ENCODE measurements at regions not wholly inside any gene's neighbourhood (a gene's known extent, or its start where the extent isn't known, plus 50 kb on each side); places are given as distances from the start of the nearest gene placed in this dataset.

DNA sequence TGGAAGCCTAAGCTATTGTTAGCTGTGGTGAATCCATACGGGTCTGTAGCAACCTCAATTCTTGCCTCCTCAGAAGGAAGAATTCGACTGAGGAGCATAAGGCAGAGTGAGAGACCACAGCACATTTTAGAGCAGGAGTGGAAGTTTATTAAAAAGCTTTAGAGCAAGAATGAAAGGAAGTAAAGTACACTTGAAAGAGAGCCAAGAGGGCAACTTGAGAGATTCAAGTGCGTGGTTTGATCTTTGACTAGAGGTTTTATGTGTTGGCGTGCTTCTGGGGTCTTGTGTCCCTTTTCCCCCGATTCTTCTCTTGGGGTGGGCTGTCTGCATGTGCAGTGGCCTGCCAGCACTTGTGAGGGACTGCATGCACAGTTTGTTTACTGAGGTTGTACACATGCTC is 880.6 kb upstream of the INTU start:
- peaks cover 0 to 1% of the 10 kb centered on the region in 2 donors for H3K4me1 ChIP-seq (ENCODE audit: control insufficient read depth in 1 of 2, insufficient read depth in 2 of 2, low read length in 2 of 2)
- no peak for ATAC-seq (ENCODE audit: low FRiP score)

DNA sequence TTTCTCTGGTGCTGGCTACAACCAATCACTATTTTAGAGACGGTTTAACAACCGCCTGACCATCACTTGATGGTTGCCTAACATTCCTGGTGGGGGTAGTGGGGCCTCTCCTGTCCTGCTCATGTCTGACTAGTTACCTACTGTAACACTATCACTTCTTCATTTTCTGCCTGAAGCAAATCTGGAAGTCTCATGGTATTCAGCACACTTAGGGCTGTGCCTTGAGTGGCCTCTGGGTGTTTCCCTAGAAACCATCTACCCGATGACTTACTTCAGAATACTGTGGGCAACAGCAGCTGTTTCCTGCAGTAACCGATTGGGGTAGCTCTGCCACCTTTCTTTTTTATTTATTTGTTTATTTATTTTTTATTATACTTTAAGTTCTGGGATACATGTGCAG is 880.1 kb upstream of the INTU start:
- Histone ChIP-seq H3K36me3 (ENCODE audit: control insufficient read depth in 1 of 2, insufficient read depth in 2 of 2, low read length in 1 of 2) (no peaks in the 10 kb centered on the region), H3K4me3 (ENCODE audit: low read length in 2 of 2) (no peak overlapping the region), H3K27me3 (ENCODE audit: control insufficient read depth in 1 of 2, insufficient read depth in 2 of 2, low read length in 1 of 2) (no peaks in the 10 kb centered on the region), H3K9me3 (ENCODE audit: control insufficient read depth, low read length) (no peaks in the 10 kb centered on the region), H3K4me1 (ENCODE audit: control insufficient read depth in 1 of 2, insufficient read depth in 2 of 2, low read length in 2 of 2) (peaks cover 0 to 1% of the 10 kb centered on the region in 2 donors), H3K27ac (ENCODE audit: low read depth in 1 of 2, low read length in 2 of 2) (no peak overlapping the region)
- WGBS, 2 donors, result 96% methylated on average over 4 of the region's 4 CpGs
- ATAC-seq (ENCODE audit: low FRiP score) (no peak), DNase-seq (no peak)
- intact Hi-C loops (cut with DNase I), result no loop called here

More for the DNA sequence above, 880.6 kb upstream of the INTU start:
- no peaks in the 10 kb centered on the region for H3K9me3 ChIP-seq (ENCODE audit: control insufficient read depth, low read length)
- intact Hi-C loops (cut with DNase I), result no loop called here
- WGBS, 2 donors, result 83 to 89% methylated on average over 5 of the region's 5 CpGs
- H3K27ac ChIP-seq (ENCODE audit: low read depth in 1 of 2, low read length in 2 of 2), result no peak overlapping the region
- no peaks in the 10 kb centered on the region for H3K36me3 ChIP-seq (ENCODE audit: control insufficient read depth in 1 of 2, insufficient read depth in 2 of 2, low read length in 1 of 2)
- H3K4me3 ChIP-seq (ENCODE audit: low read length in 2 of 2), result no peak overlapping the region
- H3K27me3 ChIP-seq (ENCODE audit: control insufficient read depth in 1 of 2, insufficient read depth in 2 of 2, low read length in 1 of 2), result no peaks in the 10 kb centered on the region
- DNase-seq, result no peak

DNA sequence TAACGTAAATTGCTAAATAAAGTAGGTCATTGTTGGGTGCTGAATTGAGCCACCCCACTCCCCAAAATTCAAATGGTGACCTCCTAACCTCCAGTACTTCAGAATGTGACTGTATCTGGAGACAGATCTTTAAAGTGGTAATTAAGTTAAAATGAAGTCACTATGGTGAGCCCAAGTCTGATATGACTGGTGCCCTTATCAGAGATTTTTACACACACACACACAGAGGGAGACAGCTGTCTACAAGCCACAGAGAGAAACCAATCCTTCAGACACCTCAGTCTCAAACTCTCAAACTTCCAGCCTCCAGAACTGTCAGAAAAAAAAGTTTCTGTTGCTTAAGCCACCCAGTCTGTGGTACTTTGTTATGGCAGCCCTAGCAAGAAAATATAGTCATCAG is 879.2 kb upstream of the INTU start:
- H3K4me1 ChIP-seq (ENCODE audit: control insufficient read depth in 1 of 2, insufficient read depth in 2 of 2, low read length in 2 of 2), result peaks cover 0 to 1% of the 10 kb centered on the region in 2 donors
- H3K27me3 ChIP-seq (ENCODE audit: control insufficient read depth in 1 of 2, insufficient read depth in 2 of 2, low read length in 1 of 2), result no peaks in the 10 kb centered on the region
- no peaks in the 10 kb centered on the region for H3K36me3 ChIP-seq (ENCODE audit: control insufficient read depth in 1 of 2, insufficient read depth in 2 of 2, low read length in 1 of 2)
- DNase-seq (no peak), ATAC-seq (ENCODE audit: low FRiP score) (no peak)
- intact Hi-C loops (cut with DNase I), result no loop called here
- 85 to 88% methylated on average over 1 of the region's 1 CpG for WGBS, 2 donors
- no peak overlapping the region for H3K4me3 ChIP-seq (ENCODE audit: low read length in 2 of 2)
- H3K9me3 ChIP-seq (ENCODE audit: control insufficient read depth, low read length), result no peaks in the 10 kb centered on the region
- H3K27ac ChIP-seq (ENCODE audit: low read depth in 1 of 2, low read length in 2 of 2), result no peak overlapping the region

DNA sequence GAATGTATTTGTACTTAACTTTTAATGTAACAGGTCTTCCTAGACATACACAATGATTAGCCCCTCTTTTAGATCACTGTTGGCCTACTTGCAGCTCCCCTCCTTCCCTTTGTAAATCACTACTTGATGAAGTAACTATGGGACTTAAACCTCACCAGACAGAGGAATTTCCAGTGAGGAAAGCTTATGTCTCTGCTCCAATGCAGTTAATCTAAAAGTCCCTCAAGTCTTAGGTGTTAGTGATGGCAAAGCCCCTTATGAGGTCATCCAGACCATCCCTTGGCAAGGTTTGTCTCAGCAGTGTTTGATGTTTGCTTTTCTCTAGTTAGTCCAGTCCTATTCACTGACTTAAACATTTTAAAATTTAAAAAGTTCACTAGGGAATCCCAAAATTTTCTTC is 877.3 kb upstream of the INTU start:
- ATAC-seq (ENCODE audit: low FRiP score) (no peak), DNase-seq (no peak)
- Histone ChIP-seq H3K4me3 (ENCODE audit: low read length in 2 of 2) (no peak overlapping the region), H3K9me3 (ENCODE audit: control insufficient read depth, low read length) (no peaks in the 10 kb centered on the region), H3K36me3 (ENCODE audit: control insufficient read depth in 1 of 2, insufficient read depth in 2 of 2, low read length in 1 of 2) (no peaks in the 10 kb centered on the region), H3K27ac (ENCODE audit: low read depth in 1 of 2, low read length in 2 of 2) (no peak overlapping the region), H3K4me1 (ENCODE audit: control insufficient read depth in 1 of 2, insufficient read depth in 2 of 2, low read length in 2 of 2) (peaks cover 0 to 1% of the 10 kb centered on the region in 2 donors), H3K27me3 (ENCODE audit: control insufficient read depth in 1 of 2, insufficient read depth in 2 of 2, low read length in 1 of 2) (no peaks in the 10 kb centered on the region)
- intact Hi-C loops (cut with DNase I), result no loop called here

DNA sequence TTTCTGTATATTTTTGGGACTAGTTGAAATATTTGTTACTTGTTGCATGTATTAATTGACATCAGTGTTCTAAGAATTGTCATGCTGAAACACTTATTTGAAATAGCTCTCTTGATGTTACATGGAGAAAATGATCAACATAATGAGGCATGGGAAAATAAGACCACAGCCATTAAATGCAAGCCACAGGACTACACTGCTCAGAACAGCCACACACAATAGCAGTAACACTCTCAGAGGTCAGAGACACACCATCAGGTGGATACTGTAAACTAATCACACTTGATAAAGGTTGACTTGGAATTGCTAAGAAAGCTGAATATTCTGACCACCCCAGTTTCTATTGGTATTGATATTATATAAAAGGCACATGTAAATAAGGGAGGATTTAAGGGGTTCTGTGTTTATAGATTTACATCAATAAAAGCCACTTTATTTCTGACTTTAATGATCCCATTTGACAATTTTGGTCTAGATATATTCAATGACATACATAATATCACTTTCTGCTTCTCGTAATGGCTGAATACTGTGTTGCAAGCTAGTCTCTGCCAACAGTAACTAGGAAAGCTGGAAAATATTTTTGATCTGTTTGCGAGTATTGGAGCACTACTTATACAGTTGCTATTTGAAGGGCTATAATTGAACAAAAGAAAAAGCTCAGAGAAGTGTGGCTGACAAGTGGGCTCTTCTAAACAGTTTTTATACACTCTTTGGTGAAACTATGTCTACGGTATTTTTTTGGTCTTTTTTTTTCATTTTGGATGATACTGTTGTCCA is 876.5 kb upstream of the INTU start:
- no peaks in the 10 kb centered on the region for H3K36me3 ChIP-seq (ENCODE audit: control insufficient read depth in 1 of 2, insufficient read depth in 2 of 2, low read length in 1 of 2)
- no peak overlapping the region for H3K27ac ChIP-seq (ENCODE audit: low read depth in 1 of 2, low read length in 2 of 2)
- intact Hi-C loops (cut with DNase I), result no loop called here
- no peak for ATAC-seq (ENCODE audit: low FRiP score)
- DNase-seq, result no peak
- no peak overlapping the region for H3K4me3 ChIP-seq (ENCODE audit: low read length in 2 of 2)
- 34 to 37% methylated on average over 3 of the region's 3 CpGs for WGBS, 2 donors
- H3K9me3 ChIP-seq (ENCODE audit: control insufficient read depth, low read length), result no peaks in the 10 kb centered on the region
- H3K4me1 ChIP-seq (ENCODE audit: control insufficient read depth in 1 of 2, insufficient read depth in 2 of 2, low read length in 2 of 2), result peaks cover 0 to 1% of the 10 kb centered on the region in 2 donors
- no peaks in the 10 kb centered on the region for H3K27me3 ChIP-seq (ENCODE audit: control insufficient read depth in 1 of 2, insufficient read depth in 2 of 2, low read length in 1 of 2)

- ATAC-seq (ENCODE audit: low FRiP score), result no peak
- intact Hi-C loops (cut with DNase I), result no loop called here
- peaks cover 0 to 1% of the 10 kb centered on the region in 2 donors for H3K4me1 ChIP-seq (ENCODE audit: control insufficient read depth in 1 of 2, insufficient read depth in 2 of 2, low read length in 2 of 2)
- no peaks in the 10 kb centered on the region for H3K9me3 ChIP-seq (ENCODE audit: control insufficient read depth, low read length)
- WGBS, 2 donors, result 98 to 100% methylated on average over 1 of the region's 1 CpG
- H3K27ac ChIP-seq (ENCODE audit: low read depth in 1 of 2, low read length in 2 of 2), result no peak overlapping the region
- DNase-seq, result no peak
- no peaks in the 10 kb centered on the region for H3K27me3 ChIP-seq (ENCODE audit: control insufficient read depth in 1 of 2, insufficient read depth in 2 of 2, low read length in 1 of 2)
- no peaks in the 10 kb centered on the region for H3K36me3 ChIP-seq (ENCODE audit: control insufficient read depth in 1 of 2, insufficient read depth in 2 of 2, low read length in 1 of 2)
- H3K4me3 ChIP-seq (ENCODE audit: low read length in 2 of 2), result no peak overlapping the region
Measured at GRCh38 chr4:126757219-126757618, 875.5 kb upstream of the INTU start.

DNA sequence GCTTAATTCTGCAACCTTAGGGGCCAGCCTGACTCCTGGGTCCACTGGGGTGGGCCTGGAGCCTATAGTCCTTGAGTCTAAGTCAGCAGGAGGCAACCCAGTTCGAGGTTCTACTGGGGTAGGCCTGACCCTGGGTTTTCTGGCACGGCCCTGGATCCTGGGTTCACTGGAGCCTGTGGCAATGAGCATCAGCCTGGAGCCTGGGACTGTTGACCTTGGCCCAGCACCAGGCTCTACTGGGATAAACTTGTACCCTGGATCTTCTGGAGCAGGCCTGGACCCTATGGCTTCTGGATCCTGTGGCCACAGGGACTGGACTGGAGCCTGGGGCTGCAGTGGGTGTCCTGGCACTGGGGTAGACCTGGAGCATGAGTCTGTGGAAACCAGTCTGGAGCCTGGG is 874.3 kb upstream of the INTU start:
- H3K4me1 ChIP-seq (ENCODE audit: control insufficient read depth in 1 of 2, insufficient read depth in 2 of 2, low read length in 2 of 2), result peaks cover 0 to 1% of the 10 kb centered on the region in 2 donors
- no peaks in the 10 kb centered on the region for H3K36me3 ChIP-seq (ENCODE audit: control insufficient read depth in 1 of 2, insufficient read depth in 2 of 2, low read length in 1 of 2)
- DNase-seq (peak in 1 of 2 donors; percentile 62), ATAC-seq (ENCODE audit: low FRiP score) (peak; percentile 36)
- 38 to 67% methylated on average over 2 of the region's 2 CpGs for WGBS, 2 donors
- intact Hi-C loops (cut with DNase I), result no loop called here
- no peaks in the 10 kb centered on the region for H3K27me3 ChIP-seq (ENCODE audit: control insufficient read depth in 1 of 2, insufficient read depth in 2 of 2, low read length in 1 of 2)
- no peak overlapping the region for H3K27ac ChIP-seq (ENCODE audit: low read depth in 1 of 2, low read length in 2 of 2)
- H3K4me3 ChIP-seq (ENCODE audit: low read length in 2 of 2), result no peak overlapping the region
- H3K9me3 ChIP-seq (ENCODE audit: control insufficient read depth, low read length), result no peaks in the 10 kb centered on the region

DNA sequence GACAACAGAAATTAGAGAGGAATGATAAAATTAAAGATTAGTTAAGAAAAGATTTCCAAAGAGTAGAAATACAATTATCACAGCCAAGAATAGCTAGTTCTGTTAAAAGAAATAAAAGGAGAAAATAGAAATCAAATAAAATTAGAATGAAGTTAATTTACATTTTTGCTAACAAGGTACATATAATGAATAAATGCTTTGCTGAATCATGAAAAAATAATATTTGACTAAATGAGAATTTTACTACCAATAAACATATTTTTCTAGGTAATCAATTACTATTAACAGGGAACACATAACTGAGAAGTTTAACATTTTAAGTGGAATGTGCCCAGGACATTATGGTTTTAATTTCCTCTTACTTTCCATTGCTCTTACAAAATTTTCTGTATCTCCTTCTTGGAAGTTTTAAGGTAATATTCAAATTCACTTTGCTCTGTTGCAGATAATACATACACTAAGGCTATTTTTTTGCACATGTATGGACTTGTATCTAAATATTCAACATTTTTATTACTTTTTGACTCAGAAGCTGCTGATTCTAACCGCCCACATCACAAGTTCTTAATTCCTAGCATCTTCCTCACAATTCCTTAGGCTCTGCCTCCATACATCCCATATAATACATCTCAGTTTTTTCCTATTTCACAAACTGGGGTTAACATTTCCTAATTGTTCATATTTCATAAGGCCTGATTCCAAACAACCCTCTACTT is 870.7 kb upstream of the INTU start:
- Histone ChIP-seq H3K27ac (ENCODE audit: low read depth in 1 of 2, low read length in 2 of 2) (no peak overlapping the region), H3K4me3 (ENCODE audit: low read length in 2 of 2) (no peak overlapping the region), H3K36me3 (ENCODE audit: control insufficient read depth in 1 of 2, insufficient read depth in 2 of 2, low read length in 1 of 2) (no peaks in the 10 kb centered on the region), H3K4me1 (ENCODE audit: control insufficient read depth in 1 of 2, insufficient read depth in 2 of 2, low read length in 2 of 2) (no peaks in the 10 kb centered on the region), H3K27me3 (ENCODE audit: control insufficient read depth in 1 of 2, insufficient read depth in 2 of 2, low read length in 1 of 2) (no peaks in the 10 kb centered on the region), H3K9me3 (ENCODE audit: control insufficient read depth, low read length) (no peaks in the 10 kb centered on the region)
- 97 to 100% methylated on average over 1 of the region's 1 CpG for WGBS, 2 donors
- ATAC-seq (ENCODE audit: low FRiP score) (no peak), DNase-seq (no peak)
- intact Hi-C loops (cut with DNase I), result no loop called here

GRCh38 chr4:126762663-126763247 is 870.0 kb upstream of the INTU start:
- no peaks in the 10 kb centered on the region for H3K4me1 ChIP-seq (ENCODE audit: control insufficient read depth in 1 of 2, insufficient read depth in 2 of 2, low read length in 2 of 2)
- ATAC-seq (ENCODE audit: low FRiP score), result no peak

More at GRCh38 chr4:126762663-126763247, 870.0 kb upstream of the INTU start:
- WGBS, 2 donors, result 97 to 98% methylated on average over 5 of the region's 5 CpGs
- H3K27me3 ChIP-seq (ENCODE audit: control insufficient read depth in 1 of 2, insufficient read depth in 2 of 2, low read length in 1 of 2), result no peaks in the 10 kb centered on the region
- no peak overlapping the region for H3K4me3 ChIP-seq (ENCODE audit: low read length in 2 of 2)
- no peaks in the 10 kb centered on the region for H3K36me3 ChIP-seq (ENCODE audit: control insufficient read depth in 1 of 2, insufficient read depth in 2 of 2, low read length in 1 of 2)
- H3K9me3 ChIP-seq (ENCODE audit: control insufficient read depth, low read length), result no peaks in the 10 kb centered on the region
- no peak for DNase-seq
- H3K27ac ChIP-seq (ENCODE audit: low read depth in 1 of 2, low read length in 2 of 2), result no peak overlapping the region
- intact Hi-C loops (cut with DNase I), result no loop called here
